IPS-15b (cell line): ENCODE measurements at regions not wholly inside any gene's neighbourhood (a gene's known extent, or its start where the extent isn't known, plus 50 kb on each side); places are given as distances from the start of the nearest gene placed in this dataset.
A peak's percentile ranks its signal among the peaks of the same experiment; 100 is the strongest.
"Not testable (repeated sequence)": the region's sequence is repeated elsewhere in the genome, so short reads cannot be mapped to it uniquely, and the experiment has no call there.

Experiments used
- H3K27me3 ChIP-seq: one replicate; pipeline ENCODE4 v1.6.1; 2013; ENCODE audit warnings: low read length; ENCODE audit not compliant: control insufficient read depth, insufficient read depth
- H3K36me3 ChIP-seq: one replicate; pipeline ENCODE4 v1.6.1; 2013; ENCODE audit warnings: low read length; ENCODE audit not compliant: control insufficient read depth, insufficient read depth
- H3K4me1 ChIP-seq: one replicate; pipeline ENCODE4 v1.6.1; 2013; ENCODE audit warnings: mild to moderate bottlenecking, low read length; ENCODE audit not compliant: control insufficient read depth, insufficient read depth
- H3K4me3 ChIP-seq: one replicate; pipeline ENCODE4 v1.5.1; 2013; ENCODE audit warnings: low read depth, low read length
- H3K9ac ChIP-seq: one replicate; pipeline ENCODE4 v1.6.1; 2013; ENCODE audit warnings: low read depth, mild to moderate bottlenecking, low read length
- H3K9me3 ChIP-seq: one replicate; pipeline ENCODE4 v1.6.1; 2013; ENCODE audit warnings: mild to moderate bottlenecking, low read length; ENCODE audit not compliant: control insufficient read depth, insufficient read depth

DNA sequence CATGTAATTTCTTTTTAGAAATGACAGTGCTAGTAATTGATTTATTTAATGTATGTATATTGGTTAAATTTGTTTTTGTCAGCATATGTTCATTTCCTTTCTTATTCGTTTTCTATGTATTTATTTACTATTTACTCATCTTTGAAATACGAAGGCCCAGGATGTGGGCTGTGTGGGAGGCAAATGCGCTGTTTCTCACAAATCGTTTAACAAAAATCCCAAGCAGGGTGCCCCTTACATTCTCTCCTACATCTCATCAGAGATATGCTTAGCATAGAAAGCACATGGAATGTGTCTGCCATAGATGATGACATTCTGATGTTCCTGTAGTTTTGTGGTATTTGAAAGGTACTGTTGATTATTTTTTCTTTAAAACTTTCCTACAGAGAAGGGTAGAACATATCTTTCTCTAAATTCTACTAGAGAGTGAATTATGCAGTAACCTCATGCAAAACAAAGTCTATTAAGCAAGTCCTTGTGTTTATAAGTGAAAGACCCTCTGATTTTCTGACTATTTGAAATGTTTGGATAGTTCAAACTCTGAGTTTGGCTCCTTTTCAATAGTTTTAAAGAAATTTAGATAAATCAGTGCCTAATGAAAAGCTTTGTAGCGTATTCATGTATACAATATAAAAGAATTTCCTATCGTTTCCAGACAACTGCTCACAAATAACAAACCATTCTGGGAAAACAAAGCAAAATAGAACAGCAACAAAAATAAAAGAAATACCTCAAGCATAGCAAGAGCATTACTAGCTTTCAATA is 111.1 kb upstream of the VGLL3 start:
- no peaks in the 10 kb centered on the region for H3K27me3 ChIP-seq
- no peak overlapping the region for H3K4me3 ChIP-seq
- H3K36me3 ChIP-seq, result no peaks in the 10 kb centered on the region
- H3K9ac ChIP-seq, result no peak overlapping the region
- peaks cover 7% of the 10 kb centered on the region for H3K4me1 ChIP-seq
- H3K9me3 ChIP-seq, result no peaks in the 10 kb centered on the region

DNA sequence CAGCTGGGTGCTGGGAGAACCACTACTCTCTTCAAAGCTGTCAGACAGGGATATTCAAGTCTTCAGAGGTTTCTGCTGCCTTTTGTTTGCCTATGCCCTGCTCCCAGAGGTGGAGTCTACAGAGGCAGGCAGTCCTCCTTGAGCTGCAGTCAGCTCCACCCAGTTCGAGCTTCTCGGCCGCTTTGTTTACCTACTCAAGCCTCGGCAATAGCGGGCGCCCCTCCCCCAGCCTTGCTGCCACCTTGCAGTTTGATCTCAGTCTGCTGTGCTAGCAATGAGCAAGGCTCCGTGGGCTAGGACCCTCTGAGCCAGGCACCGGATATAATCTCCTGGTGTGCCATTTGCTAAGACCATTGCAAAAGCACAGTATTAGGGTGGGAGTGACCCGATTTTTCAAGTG is 106.8 kb upstream of the VGLL3 start:
- H3K9ac ChIP-seq, H3K27me3 ChIP-seq, H3K4me1 ChIP-seq, H3K36me3 ChIP-seq, H3K4me3 ChIP-seq, H3K9me3 ChIP-seq: not testable (repeated sequence)

DNA sequence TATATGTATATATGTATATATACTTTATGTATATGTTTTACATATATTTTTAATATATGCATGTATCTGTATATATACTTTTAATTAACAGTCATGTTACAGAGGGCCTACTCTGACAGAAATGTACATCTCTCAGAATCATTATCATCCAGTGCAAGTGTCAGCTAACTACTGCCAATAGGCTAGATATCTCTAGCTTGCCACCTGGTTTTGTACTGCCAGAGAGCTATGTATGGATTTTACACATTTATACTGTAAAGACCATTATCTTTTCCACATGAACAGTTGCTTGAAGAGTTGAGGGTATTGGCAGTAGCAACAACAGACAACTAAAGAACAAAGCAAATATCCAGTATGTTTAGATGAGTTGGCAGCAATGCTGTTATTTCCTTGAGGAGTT is 99.7 kb upstream of the VGLL3 start:
- Histone ChIP-seq H3K9ac (no peak overlapping the region), H3K4me3 (no peak overlapping the region), H3K27me3 (no peaks in the 10 kb centered on the region), H3K4me1 (no peaks in the 10 kb centered on the region), H3K36me3 (no peaks in the 10 kb centered on the region), H3K9me3 (no peaks in the 10 kb centered on the region)

GRCh38 chr3:87088993-87089841 is 98.3 kb upstream of the VGLL3 start:
- H3K27me3 ChIP-seq, result no peaks in the 10 kb centered on the region
- H3K4me1 ChIP-seq, result no peaks in the 10 kb centered on the region
- no peaks in the 10 kb centered on the region for H3K36me3 ChIP-seq
- H3K9ac ChIP-seq, result peak overlapping the region; percentile 54
- peak overlapping the region; percentile 45 for H3K4me3 ChIP-seq
- H3K9me3 ChIP-seq, result no peaks in the 10 kb centered on the region

GRCh38 chr3:87088430-87088992 is 97.6 kb upstream of the VGLL3 start:
- no peaks in the 10 kb centered on the region for H3K27me3 ChIP-seq
- H3K9ac ChIP-seq, result peak overlapping the region; percentile 54
- H3K9me3 ChIP-seq, result no peaks in the 10 kb centered on the region
- peak overlapping the region; percentile 45 for H3K4me3 ChIP-seq
- no peaks in the 10 kb centered on the region for H3K36me3 ChIP-seq
- H3K4me1 ChIP-seq, result no peaks in the 10 kb centered on the region

- Histone ChIP-seq H3K27me3 (no peaks in the 10 kb centered on the region), H3K36me3 (no peaks in the 10 kb centered on the region), H3K4me1 (no peaks in the 10 kb centered on the region), H3K4me3 (no peak overlapping the region), H3K9ac (no peak overlapping the region), H3K9me3 (no peaks in the 10 kb centered on the region)
Measured at GRCh38 chr3:87084868-87085267, 93.9 kb upstream of the VGLL3 start.

GRCh38 chr3:87082796-87083440 is 92.0 kb upstream of the VGLL3 start:
- no peak overlapping the region for H3K4me3 ChIP-seq
- no peaks in the 10 kb centered on the region for H3K36me3 ChIP-seq
- H3K9ac ChIP-seq, result no peak overlapping the region
- H3K27me3 ChIP-seq, result no peaks in the 10 kb centered on the region
- no peaks in the 10 kb centered on the region for H3K4me1 ChIP-seq
- H3K9me3 ChIP-seq, result no peaks in the 10 kb centered on the region

DNA sequence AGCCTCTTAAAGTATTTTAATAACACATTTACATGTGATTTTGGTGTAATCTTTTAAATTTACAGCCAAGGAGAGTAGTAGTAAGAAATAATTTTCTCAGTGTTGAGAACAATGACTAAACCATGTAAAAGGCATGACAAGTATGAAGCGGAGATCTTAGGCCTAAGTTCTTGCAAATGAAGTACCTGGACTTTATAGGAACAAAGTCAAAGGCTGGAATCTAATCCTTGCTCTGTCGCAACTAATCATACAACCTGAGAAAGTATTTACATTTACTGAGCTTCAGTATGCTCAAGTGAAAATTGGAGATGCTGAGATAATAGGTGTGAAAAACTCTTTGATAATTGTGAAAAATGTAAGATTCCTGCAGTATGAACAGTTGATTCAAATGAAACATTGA is 86.4 kb upstream of the VGLL3 start:
- H3K4me3 ChIP-seq, result no peak overlapping the region
- H3K9me3 ChIP-seq, result no peaks in the 10 kb centered on the region
- no peaks in the 10 kb centered on the region for H3K4me1 ChIP-seq
- no peak overlapping the region for H3K9ac ChIP-seq
- H3K27me3 ChIP-seq, result no peaks in the 10 kb centered on the region
- no peaks in the 10 kb centered on the region for H3K36me3 ChIP-seq

DNA sequence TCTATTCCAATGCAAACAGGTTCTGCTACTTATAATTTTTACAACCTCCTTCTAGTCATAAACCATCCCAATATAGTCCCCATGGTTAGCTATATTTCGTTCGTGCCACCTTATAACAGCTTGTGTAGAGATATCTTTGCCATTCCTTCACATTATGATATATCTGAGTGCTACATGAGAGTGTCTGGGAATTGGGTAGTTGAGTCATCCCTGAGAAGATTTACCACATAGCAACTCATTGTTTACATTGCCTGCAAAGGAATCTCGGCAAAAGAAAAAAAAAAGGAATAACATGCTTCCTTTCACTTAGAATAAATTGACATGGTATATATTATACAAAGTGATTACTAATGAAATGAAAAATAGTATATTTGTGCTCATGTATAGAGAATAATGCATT is 86.0 kb upstream of the VGLL3 start:
- Histone ChIP-seq H3K9me3 (no peaks in the 10 kb centered on the region), H3K27me3 (no peaks in the 10 kb centered on the region), H3K4me1 (no peaks in the 10 kb centered on the region), H3K4me3 (no peak overlapping the region), H3K9ac (no peak overlapping the region), H3K36me3 (no peaks in the 10 kb centered on the region)

- Histone ChIP-seq H3K4me1 (no peaks in the 10 kb centered on the region), H3K36me3 (no peaks in the 10 kb centered on the region), H3K9me3 (no peaks in the 10 kb centered on the region), H3K4me3 (no peak overlapping the region), H3K9ac (no peak overlapping the region), H3K27me3 (no peaks in the 10 kb centered on the region)
Measured at GRCh38 chr3:87073496-87074145, 82.7 kb upstream of the VGLL3 start.

GRCh38 chr3:87072446-87072845 is 81.5 kb upstream of the VGLL3 start:
- Histone ChIP-seq H3K9ac (no peak overlapping the region), H3K4me1 (no peaks in the 10 kb centered on the region), H3K27me3 (no peaks in the 10 kb centered on the region), H3K9me3 (no peaks in the 10 kb centered on the region), H3K36me3 (no peaks in the 10 kb centered on the region), H3K4me3 (no peak overlapping the region)
